Fibroblast of lung (primary cell): ENCODE measurements at regions not wholly inside any gene's neighbourhood (a gene's known extent, or its start where the extent isn't known, plus 50 kb on each side); places are given as distances from the start of the nearest gene placed in this dataset.

Source experiments
- DNase-seq, 2 donors: peaks; one replicate each; pipeline versions ENCODE4 v3.0.0 to v3.0.0-alpha.2; 2010; ENCODE audit warnings: low read depth in 2 of 2
- H2AFZ ChIP-seq: 2 replicates; pipeline ENCODE4 v1.5.1; 2012; ENCODE audit warnings: low read length, control low read depth, inconsistent platforms
- H3K27ac ChIP-seq: 2 replicates; pipeline ENCODE4 v1.5.1; 2011; ENCODE audit warnings: low read length, control low read depth; ENCODE audit not compliant: insufficient read depth
- H3K27me3 ChIP-seq: 2 replicates; pipeline ENCODE4 v1.5.1; 2011; ENCODE audit warnings: mild to moderate bottlenecking, low read length; ENCODE audit not compliant: control insufficient read depth, insufficient read depth
- H3K36me3 ChIP-seq: 2 replicates; pipeline ENCODE4 v1.5.1; 2011; ENCODE audit warnings: low read length; ENCODE audit not compliant: control insufficient read depth, insufficient read depth
- H3K4me1 ChIP-seq: 2 replicates; pipeline ENCODE4 v1.5.1; 2011; ENCODE audit warnings: low read length; ENCODE audit not compliant: control insufficient read depth, insufficient read depth; ENCODE audit errors: extremely low read depth
- H3K4me2 ChIP-seq: 2 replicates; pipeline ENCODE4 v1.5.1; 2011; ENCODE audit warnings: low read length, control low read depth; ENCODE audit not compliant: insufficient read depth; ENCODE audit errors: extremely low read depth
- H3K4me3 ChIP-seq, 4 experiments: fragments of 200-600 bp in 1 of 4; sonication (generic) in 1 of 4; replicated peaks in 1 of 4; 2 replicates each; pipeline ENCODE4 v1.5.1; 2011 to 2016; ENCODE audit warnings: low read length in 4 of 4, low read depth in 3 of 4, mild to moderate bottlenecking in 3 of 4, control low read depth in 2 of 4, inconsistent platforms in 1 of 4, mixed read lengths in 1 of 4; ENCODE audit not compliant: insufficient read depth in 1 of 4; ENCODE audit errors: control extremely low read depth in 1 of 4
- H3K79me2 ChIP-seq: 2 replicates; pipeline ENCODE4 v1.5.1; 2012; ENCODE audit warnings: mild to moderate bottlenecking, low read length, inconsistent platforms; ENCODE audit not compliant: control insufficient read depth, insufficient read depth
- H3K9ac ChIP-seq: 2 replicates; pipeline ENCODE4 v1.5.1; 2011; ENCODE audit warnings: mild to moderate bottlenecking, low read length, control low read depth; ENCODE audit not compliant: insufficient read depth
- H3K9me3 ChIP-seq: 2 replicates; pipeline ENCODE4 v1.5.1; 2012; ENCODE audit warnings: low read depth, low read length; ENCODE audit not compliant: control insufficient read depth, insufficient read depth
- H4K20me1 ChIP-seq: 2 replicates; pipeline ENCODE4 v1.5.1; 2011; ENCODE audit warnings: low read length; ENCODE audit not compliant: control insufficient read depth, insufficient read depth; ENCODE audit errors: extremely low read depth
- EZH2 ChIP-seq: IDR thresholded peaks from 2 replicates; pipeline ENCODE4 v1.5.1; 2012; ENCODE audit warnings: low read length, control low read depth, mild to moderate bottlenecking; ENCODE audit errors: missing control alignments
- TF ChIP-seq, protein P1 (sequence below), 2 donors: IDR thresholded peaks in 1 of 2; conservative IDR thresholded peaks in 1 of 2; 1 replicate in 1 of 2; 2 replicates in 1 of 2; pipeline ENCODE4 v1.5.1; 2011 to 2012; ENCODE audit warnings: low read length in 2 of 2, control low read depth in 1 of 2, inconsistent platforms in 1 of 2, low read depth in 1 of 2, mild to moderate bottlenecking in 1 of 2

- Histone ChIP-seq H2AFZ (no peak overlapping the region), H3K9ac (no peak overlapping the region), H3K79me2 (no peaks in the 10 kb centered on the region), H3K4me3 (no peak overlapping the region), H4K20me1 (no peaks in the 10 kb centered on the region), H3K9me3 (no peaks in the 10 kb centered on the region), H3K27ac (no peak overlapping the region), H3K4me2 (no peak overlapping the region), H3K27me3 (no peaks in the 10 kb centered on the region), H3K4me1 (no peaks in the 10 kb centered on the region), H3K36me3 (no peaks in the 10 kb centered on the region)
- DNase-seq: peak in 1 of 2 donors; percentile 35
- TF ChIP-seq EZH2: no peak
- TF ChIP-seq, protein P1, sequence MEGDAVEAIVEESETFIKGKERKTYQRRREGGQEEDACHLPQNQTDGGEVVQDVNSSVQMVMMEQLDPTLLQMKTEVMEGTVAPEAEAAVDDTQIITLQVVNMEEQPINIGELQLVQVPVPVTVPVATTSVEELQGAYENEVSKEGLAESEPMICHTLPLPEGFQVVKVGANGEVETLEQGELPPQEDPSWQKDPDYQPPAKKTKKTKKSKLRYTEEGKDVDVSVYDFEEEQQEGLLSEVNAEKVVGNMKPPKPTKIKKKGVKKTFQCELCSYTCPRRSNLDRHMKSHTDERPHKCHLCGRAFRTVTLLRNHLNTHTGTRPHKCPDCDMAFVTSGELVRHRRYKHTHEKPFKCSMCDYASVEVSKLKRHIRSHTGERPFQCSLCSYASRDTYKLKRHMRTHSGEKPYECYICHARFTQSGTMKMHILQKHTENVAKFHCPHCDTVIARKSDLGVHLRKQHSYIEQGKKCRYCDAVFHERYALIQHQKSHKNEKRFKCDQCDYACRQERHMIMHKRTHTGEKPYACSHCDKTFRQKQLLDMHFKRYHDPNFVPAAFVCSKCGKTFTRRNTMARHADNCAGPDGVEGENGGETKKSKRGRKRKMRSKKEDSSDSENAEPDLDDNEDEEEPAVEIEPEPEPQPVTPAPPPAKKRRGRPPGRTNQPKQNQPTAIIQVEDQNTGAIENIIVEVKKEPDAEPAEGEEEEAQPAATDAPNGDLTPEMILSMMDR (conservative IDR thresholded peaks at IDR 0.05 in 1 of 2, IDR thresholded peaks at IDR 0.05 in 1 of 2; ENCODE audit: low read depth in 1 of 2, low read length in 2 of 2): no peak
Observed at GRCh38 chr2:12212841-12213597, 466.6 kb downstream of the LPIN1 start.

DNA sequence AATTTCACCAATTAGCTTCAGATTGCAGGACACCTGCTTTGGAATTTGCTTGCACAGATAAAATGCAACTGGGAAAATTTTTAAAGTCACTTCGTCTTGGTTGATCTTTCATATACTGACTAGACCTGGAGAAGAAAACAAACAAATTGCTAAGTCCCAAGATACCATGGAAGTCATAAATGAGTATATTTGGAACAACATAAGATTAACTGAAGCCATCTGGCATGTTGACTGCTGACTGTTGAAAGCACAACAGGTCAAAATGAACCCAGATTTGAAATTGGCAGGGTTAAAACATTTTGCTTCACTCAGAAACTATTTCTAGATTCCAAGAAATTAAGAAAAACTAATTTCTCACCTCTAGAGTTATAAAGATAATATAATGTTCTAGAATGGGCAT, 470.7 kb downstream of the LPIN1 start:
- H3K27me3 ChIP-seq: no peaks in the 10 kb centered on the region
- H3K9ac ChIP-seq: no peak overlapping the region
- no peaks in the 10 kb centered on the region for H3K79me2 ChIP-seq
- H3K9me3 ChIP-seq: no peaks in the 10 kb centered on the region
- no peaks in the 10 kb centered on the region for H4K20me1 ChIP-seq
- H3K4me2 ChIP-seq: no peak overlapping the region
- H3K4me3 ChIP-seq: no peak overlapping the region
- H3K4me1 ChIP-seq: no peaks in the 10 kb centered on the region
- no peak overlapping the region for H2AFZ ChIP-seq
- no peak for DNase-seq
- no peaks in the 10 kb centered on the region for H3K36me3 ChIP-seq
- no peak overlapping the region for H3K27ac ChIP-seq
- TF ChIP-seq, protein P1 (conservative IDR thresholded peaks at IDR 0.05 in 1 of 2, IDR thresholded peaks at IDR 0.05 in 1 of 2; ENCODE audit: low read depth in 1 of 2, low read length in 2 of 2): no peak
- TF ChIP-seq EZH2: no peak

DNA sequence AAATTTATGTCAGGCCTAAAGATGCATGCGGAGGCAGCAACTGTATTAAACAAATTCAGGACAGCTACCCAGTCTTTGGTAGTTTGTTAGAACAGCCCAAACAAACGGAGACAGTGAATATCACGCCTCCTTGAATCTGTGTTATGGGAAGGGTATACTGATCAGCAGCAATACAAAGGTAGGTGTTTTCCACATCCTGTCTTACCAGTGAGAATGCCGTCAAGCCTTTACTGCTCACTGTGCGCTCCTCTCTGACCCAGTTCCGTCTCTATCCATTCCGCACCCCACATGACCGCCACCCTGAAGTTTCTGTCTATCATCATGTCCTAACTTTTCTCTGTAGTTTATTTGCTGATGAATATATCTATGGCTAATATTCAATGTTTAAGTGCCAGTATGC, 473.3 kb downstream of the LPIN1 start:
- H3K27me3 ChIP-seq: no peaks in the 10 kb centered on the region

More for the DNA sequence above, 473.3 kb downstream of the LPIN1 start:
- Histone ChIP-seq H3K9ac (no peak overlapping the region), H3K4me2 (no peak overlapping the region), H3K4me1 (no peaks in the 10 kb centered on the region), H3K4me3 (no peak overlapping the region), H4K20me1 (no peaks in the 10 kb centered on the region), H3K36me3 (no peaks in the 10 kb centered on the region), H2AFZ (no peak overlapping the region), H3K9me3 (no peaks in the 10 kb centered on the region), H3K79me2 (no peaks in the 10 kb centered on the region), H3K27ac (no peak overlapping the region)
- no peak for DNase-seq
- TF ChIP-seq, protein P1 (conservative IDR thresholded peaks at IDR 0.05 in 1 of 2, IDR thresholded peaks at IDR 0.05 in 1 of 2; ENCODE audit: low read depth in 1 of 2, low read length in 2 of 2): no peak
- TF ChIP-seq EZH2: no peak
